Endothelial cell of umbilical vein (primary cell): ENCODE measurements at regions not wholly inside any gene's neighbourhood (a gene's known extent, or its start where the extent isn't known, plus 50 kb on each side); places are given as distances from the start of the nearest gene placed in this dataset.

Source experiments
- BruUV-seq: library from RNA; stranded (reverse); fragments of 400-500 nt; replicated peaks from 2 replicates; lab custom pipeline; 2021; lab: Mats Ljungman, UMichigan
- CTCF ChIA-PET: fragments of 300-600, 350-600 bp; sonication (Branson Sonifier 250); formaldehyde crosslinking; loops from one replicate; lab custom pipeline; 2021; ENCODE audit warnings: antibody characterized with exemption, inconsistent platforms; lab: Charles Lee
- POLR2A ChIA-PET: fragments of 300-600, 350-600 bp; sonication (Branson Sonifier 250); formaldehyde crosslinking; loops from one replicate; lab custom pipeline; 2021; ENCODE audit warnings: antibody characterized with exemption, inconsistent platforms; lab: Charles Lee
- DNase-seq: peaks from one replicate; pipeline ENCODE4 v3.0.0-alpha.2; 2011; ENCODE audit warnings: low read depth, low spot score
- FAIRE-seq: peaks from 2 replicates; lab custom pipeline; 2011; peaks lifted over from hg19 to GRCh38; lab: Jason Lieb, UNC
- H2AFZ ChIP-seq: 2 replicates; pipeline ENCODE4 v1.6.0; 2012; ENCODE audit warnings: low read depth, low read length, control low read depth, inconsistent platforms
- H3K27ac ChIP-seq: 2 replicates; pipeline ENCODE4 v1.5.1; 2011; ENCODE audit warnings: low read depth, mild to moderate bottlenecking, control low read depth, low read length, moderate library complexity; ENCODE audit not compliant: insufficient read depth
- H3K27me3 ChIP-seq, 2 experiments: 2 replicates each; pipeline versions ENCODE4 v1.6.0 to v1.6.1; 2011; ENCODE audit warnings: low read length in 2 of 2, mixed read lengths in 1 of 2; ENCODE audit not compliant: control insufficient read depth in 2 of 2, insufficient read depth in 2 of 2
- H3K36me3 ChIP-seq, 2 experiments: 2 replicates in 1 of 2; 3 replicates in 1 of 2; pipeline ENCODE4 v1.5.1; 2011; ENCODE audit warnings: low read length in 2 of 2, mild to moderate bottlenecking in 1 of 2, moderate library complexity in 1 of 2; ENCODE audit not compliant: control insufficient read depth in 2 of 2, insufficient read depth in 2 of 2; ENCODE audit errors: extremely low read depth in 1 of 2
- H3K4me1 ChIP-seq: 3 replicates; pipeline ENCODE4 v1.5.1; 2011; ENCODE audit warnings: mild to moderate bottlenecking, low read length; ENCODE audit not compliant: control insufficient read depth, insufficient read depth; ENCODE audit errors: extremely low read depth
- H3K4me2 ChIP-seq: 2 replicates; pipeline ENCODE4 v1.6.1; 2011; ENCODE audit warnings: low read length, control low read depth, mixed read lengths; ENCODE audit not compliant: insufficient read depth
- H3K4me3 ChIP-seq, 3 experiments: fragments of 200-600 bp in 1 of 3; sonication (generic), shearing (Covaris generic) in 1 of 3; replicated peaks in 1 of 3; 2 replicates each; pipeline ENCODE4 v1.5.1; 2011 to 2016; ENCODE audit warnings: control low read depth in 3 of 3, low read length in 3 of 3, mild to moderate bottlenecking in 2 of 3, inconsistent platforms in 1 of 3, low read depth in 1 of 3, moderate library complexity in 1 of 3; ENCODE audit not compliant: insufficient read depth in 1 of 3
- H3K79me2 ChIP-seq: 2 replicates; pipeline ENCODE4 v1.6.0; 2012; ENCODE audit warnings: low read length, inconsistent platforms; ENCODE audit not compliant: control insufficient read depth, insufficient read depth
- H3K9ac ChIP-seq: replicated peaks from 2 replicates; pipeline ENCODE3; 2011; ENCODE audit warnings: low read length, control low read depth; ENCODE audit not compliant: insufficient read depth; ENCODE audit errors: extremely low read depth
- H3K9me1 ChIP-seq: replicated peaks from 3 replicates; pipeline ENCODE4 v1.6.0; 2011; ENCODE audit warnings: mild to moderate bottlenecking, low read length; ENCODE audit not compliant: control insufficient read depth, insufficient read depth; ENCODE audit errors: extremely low read depth
- H3K9me3 ChIP-seq: replicated peaks from 2 replicates; pipeline ENCODE4 v1.5.1; 2012; ENCODE audit warnings: low read length, inconsistent platforms; ENCODE audit not compliant: control insufficient read depth, insufficient read depth
- H4K20me1 ChIP-seq: replicated peaks from 2 replicates; pipeline ENCODE3; 2011; ENCODE audit warnings: mild to moderate bottlenecking, low read length; ENCODE audit not compliant: control insufficient read depth, insufficient read depth; ENCODE audit errors: extremely low read depth
- EZH2 ChIP-seq: IDR thresholded peaks from 2 replicates; pipeline ENCODE4 v1.6.1; 2012; ENCODE audit warnings: borderline replicate concordance, low read depth, mild to moderate bottlenecking, moderate library complexity, low read length, inconsistent platforms; ENCODE audit not compliant: severe bottlenecking
- GATA2 ChIP-seq: IDR thresholded peaks from 2 replicates; pipeline ENCODE4 v1.7.0; 2011; ENCODE audit warnings: low read depth, mild to moderate bottlenecking, moderate library complexity, mixed read lengths, low read length; ENCODE audit not compliant: insufficient read length, insufficient read depth
- JUN ChIP-seq: IDR thresholded peaks from 2 replicates; pipeline ENCODE4 v1.6.1; 2011; ENCODE audit warnings: borderline replicate concordance, low read depth; ENCODE audit not compliant: insufficient read length, insufficient read depth
- MAX ChIP-seq: IDR thresholded peaks from 2 replicates; pipeline ENCODE4 v1.6.1; 2011; ENCODE audit not compliant: insufficient read depth, insufficient read length
- MYC ChIP-seq: IDR thresholded peaks from one replicate; pipeline ENCODE4 v1.6.1; 2011; ENCODE audit warnings: mild to moderate bottlenecking, low read depth, low read length
- POLR2A ChIP-seq: IDR thresholded peaks from 2 replicates; pipeline ENCODE4 v1.6.1; 2012; ENCODE audit warnings: low read depth, mild to moderate bottlenecking, control low read depth, low read length
- POLR2AphosphoS5 ChIP-seq: IDR thresholded peaks from 2 replicates; pipeline ENCODE4 v1.6.1; 2012; ENCODE audit warnings: low read depth, mild to moderate bottlenecking, control low read depth, low read length, moderate library complexity; ENCODE audit not compliant: insufficient read depth
- dilution Hi-C: fragments of 300-500 bp; cut with MboI; formaldehyde crosslinking; loops from one replicate; pipeline ENCODE4 v1.15.0; 2019; ENCODE audit warnings: low sequenced_read_pairs; ENCODE audit not compliant: extremely low pct_ligation_motif_present
- intact Hi-C: fragments of 100-400 bp; cut with micrococcal nuclease; formaldehyde crosslinking; loops from one replicate; pipeline ENCODE4 v1.10.0; 2022
- TF ChIP-seq, protein P1 (sequence below), 2 donors: IDR thresholded peaks; 1 replicate in 1 of 2; 2 replicates in 1 of 2; pipeline ENCODE4 v1.5.1; 2011; ENCODE audit warnings: low read length in 2 of 2, mild to moderate bottlenecking in 2 of 2, moderate library complexity in 2 of 2, control low read depth in 1 of 2, inconsistent platforms in 1 of 2, low read depth in 1 of 2; ENCODE audit not compliant: insufficient read depth in 1 of 2; ENCODE audit errors: extremely low read depth in 1 of 2

GRCh38 chr6:14277405-14277930 is 159.9 kb downstream of the CD83 start:
- BruUV-seq, result no TSS peak
- FAIRE-seq, result no peak
- ChIA-PET CTCF (no interaction called here), POLR2A (no interaction called here)
- no peaks in the 10 kb centered on the region for H3K79me2 ChIP-seq
- H3K4me1 ChIP-seq, result no peaks in the 10 kb centered on the region
- H2AFZ ChIP-seq, result no peak overlapping the region
- peaks cover 16% of the 10 kb centered on the region for H3K9me3 ChIP-seq
- intact Hi-C loops (no loop called here), dilution Hi-C loops (no loop called here)
- H3K4me3 ChIP-seq, result no peak overlapping the region
- H4K20me1 ChIP-seq, result no peaks in the 10 kb centered on the region
- no peak overlapping the region for H3K4me2 ChIP-seq
- no peaks in the 10 kb centered on the region for H3K9me1 ChIP-seq
- H3K9ac ChIP-seq, result no peak overlapping the region
- no peak overlapping the region for H3K27ac ChIP-seq
- TF ChIP-seq EZH2 (no peak), JUN (no peak), POLR2AphosphoS5 (no peak), MYC (no peak), POLR2A (no peak), GATA2 (no peak), MAX (no peak)
- TF ChIP-seq, protein P1, sequence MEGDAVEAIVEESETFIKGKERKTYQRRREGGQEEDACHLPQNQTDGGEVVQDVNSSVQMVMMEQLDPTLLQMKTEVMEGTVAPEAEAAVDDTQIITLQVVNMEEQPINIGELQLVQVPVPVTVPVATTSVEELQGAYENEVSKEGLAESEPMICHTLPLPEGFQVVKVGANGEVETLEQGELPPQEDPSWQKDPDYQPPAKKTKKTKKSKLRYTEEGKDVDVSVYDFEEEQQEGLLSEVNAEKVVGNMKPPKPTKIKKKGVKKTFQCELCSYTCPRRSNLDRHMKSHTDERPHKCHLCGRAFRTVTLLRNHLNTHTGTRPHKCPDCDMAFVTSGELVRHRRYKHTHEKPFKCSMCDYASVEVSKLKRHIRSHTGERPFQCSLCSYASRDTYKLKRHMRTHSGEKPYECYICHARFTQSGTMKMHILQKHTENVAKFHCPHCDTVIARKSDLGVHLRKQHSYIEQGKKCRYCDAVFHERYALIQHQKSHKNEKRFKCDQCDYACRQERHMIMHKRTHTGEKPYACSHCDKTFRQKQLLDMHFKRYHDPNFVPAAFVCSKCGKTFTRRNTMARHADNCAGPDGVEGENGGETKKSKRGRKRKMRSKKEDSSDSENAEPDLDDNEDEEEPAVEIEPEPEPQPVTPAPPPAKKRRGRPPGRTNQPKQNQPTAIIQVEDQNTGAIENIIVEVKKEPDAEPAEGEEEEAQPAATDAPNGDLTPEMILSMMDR (IDR thresholded peaks at IDR 0.05; ENCODE audit: extremely low read depth in 1 of 2, insufficient read depth in 1 of 2, low read depth in 1 of 2, low read length in 2 of 2), result no peak
- no peaks in the 10 kb centered on the region for H3K36me3 ChIP-seq
- H3K27me3 ChIP-seq, result no peaks in the 10 kb centered on the region
- DNase-seq, result no peak
